ENCODE measurements at regions not wholly inside any gene's neighbourhood (a gene's known extent, or its start where the extent isn't known, plus 50 kb on each side); places are given as distances from the start of the nearest gene placed in this dataset.

- no peak overlapping the region for H3K9ac ChIP-seq (ENCODE audit: low read length in 5 of 5)
- H3K9me3 ChIP-seq (ENCODE audit: control insufficient read depth in 5 of 5, low read length in 5 of 5), result peaks cover 0 to 4% (median 0%) of the 10 kb centered on the region in 5 donors
- no peaks in the 10 kb centered on the region for H3K36me3 ChIP-seq (ENCODE audit: control insufficient read depth in 5 of 5, insufficient read depth in 5 of 5, low read length in 5 of 5)
- H3K4me3 ChIP-seq (ENCODE audit: low read depth in 1 of 5, low read length in 5 of 5), result no peak overlapping the region
- H3K27me3 ChIP-seq (ENCODE audit: control insufficient read depth in 5 of 5, insufficient read depth in 4 of 5, low read length in 5 of 5), result no peaks in the 10 kb centered on the region
- H3K4me1 ChIP-seq (ENCODE audit: control insufficient read depth in 5 of 5, insufficient read depth in 5 of 5, low read length in 5 of 5), result no peaks in the 10 kb centered on the region
- H3K27ac ChIP-seq (ENCODE audit: low read depth, low read length), result no peak overlapping the region
Measured at GRCh38 chr3:191795196-191795595, 334.2 kb downstream of the PYDC2 start.

GRCh38 chr3:191797271-191797670, 336.3 kb downstream of the PYDC2 start:
- Histone ChIP-seq H3K27ac (ENCODE audit: low read depth, low read length) (no peak overlapping the region), H3K36me3 (ENCODE audit: control insufficient read depth in 5 of 5, insufficient read depth in 5 of 5, low read length in 5 of 5) (no peaks in the 10 kb centered on the region), H3K4me3 (ENCODE audit: low read depth in 1 of 5, low read length in 5 of 5) (no peak overlapping the region), H3K27me3 (ENCODE audit: control insufficient read depth in 5 of 5, insufficient read depth in 4 of 5, low read length in 5 of 5) (no peaks in the 10 kb centered on the region), H3K9ac (ENCODE audit: low read length in 5 of 5) (no peak overlapping the region), H3K4me1 (ENCODE audit: control insufficient read depth in 5 of 5, insufficient read depth in 5 of 5, low read length in 5 of 5) (no peaks in the 10 kb centered on the region), H3K9me3 (ENCODE audit: control insufficient read depth in 5 of 5, low read length in 5 of 5) (peaks cover 0 to 12% (median 11%) of the 10 kb centered on the region in 5 donors)

DNA sequence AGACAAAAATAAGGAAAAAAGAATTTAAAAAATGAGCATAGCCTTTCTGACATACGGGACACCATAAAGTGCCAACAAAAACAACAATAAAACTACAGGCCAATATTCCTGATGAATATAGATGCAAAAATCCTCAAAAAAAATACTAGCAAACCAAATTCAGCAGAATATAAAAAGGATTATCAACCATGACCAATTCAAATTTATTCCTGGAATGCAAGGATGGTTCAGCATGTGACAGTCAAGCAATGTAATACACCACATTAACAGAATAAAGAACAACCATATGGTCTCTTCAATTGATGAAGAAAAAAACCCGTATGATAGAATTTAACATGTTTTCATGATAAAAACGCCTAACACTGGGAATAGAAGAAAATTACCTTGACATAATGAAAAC, 341.7 kb downstream of the PYDC2 start:
- H3K27ac ChIP-seq (ENCODE audit: low read depth, low read length), result no peak overlapping the region
- no peak overlapping the region for H3K9ac ChIP-seq (ENCODE audit: low read length in 5 of 5)
- H3K27me3 ChIP-seq (ENCODE audit: control insufficient read depth in 5 of 5, insufficient read depth in 4 of 5, low read length in 5 of 5), result no peaks in the 10 kb centered on the region
- H3K9me3 ChIP-seq (ENCODE audit: control insufficient read depth in 5 of 5, low read length in 5 of 5), result peaks cover 0 to 26% (median 20%) of the 10 kb centered on the region in 5 donors
- no peak overlapping the region for H3K4me3 ChIP-seq (ENCODE audit: low read depth in 1 of 5, low read length in 5 of 5)
- no peaks in the 10 kb centered on the region for H3K36me3 ChIP-seq (ENCODE audit: control insufficient read depth in 5 of 5, insufficient read depth in 5 of 5, low read length in 5 of 5)
- no peaks in the 10 kb centered on the region for H3K4me1 ChIP-seq (ENCODE audit: control insufficient read depth in 5 of 5, insufficient read depth in 5 of 5, low read length in 5 of 5)

DNA sequence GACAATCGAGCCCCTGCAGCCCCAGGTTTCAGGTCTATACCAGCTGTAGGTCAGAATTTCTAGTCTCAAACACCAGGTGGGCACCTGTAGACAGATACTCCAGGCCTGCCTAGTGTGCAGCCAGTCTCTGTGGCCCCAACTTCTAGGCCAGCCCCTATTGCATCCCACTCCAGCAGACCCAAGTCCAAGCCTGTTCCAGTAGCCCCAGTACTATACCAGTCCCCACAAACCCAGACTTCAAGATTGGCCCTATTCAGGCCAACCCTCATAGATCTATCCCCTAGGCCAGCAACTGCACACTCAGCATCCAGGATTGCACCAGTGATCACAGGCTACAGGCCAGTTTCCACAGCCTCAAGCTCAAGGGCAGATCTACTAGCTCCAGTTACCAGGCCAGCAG, 344.0 kb downstream of the PYDC2 start:
- Histone ChIP-seq H3K9me3 (ENCODE audit: control insufficient read depth in 5 of 5, low read length in 5 of 5) (peaks cover 0 to 34% (median 20%) of the 10 kb centered on the region in 5 donors), H3K4me1 (ENCODE audit: control insufficient read depth in 5 of 5, insufficient read depth in 5 of 5, low read length in 5 of 5) (no peaks in the 10 kb centered on the region), H3K9ac (ENCODE audit: low read length in 5 of 5) (no peak overlapping the region), H3K4me3 (ENCODE audit: low read depth in 1 of 5, low read length in 5 of 5) (no peak overlapping the region), H3K27me3 (ENCODE audit: control insufficient read depth in 5 of 5, insufficient read depth in 4 of 5, low read length in 5 of 5) (no peaks in the 10 kb centered on the region), H3K36me3 (ENCODE audit: control insufficient read depth in 5 of 5, insufficient read depth in 5 of 5, low read length in 5 of 5) (no peaks in the 10 kb centered on the region), H3K27ac (ENCODE audit: low read depth, low read length) (no peak overlapping the region)

- Histone ChIP-seq H3K4me3 (ENCODE audit: low read depth in 1 of 5, low read length in 5 of 5) (no peak overlapping the region), H3K36me3 (ENCODE audit: control insufficient read depth in 5 of 5, insufficient read depth in 5 of 5, low read length in 5 of 5) (no peaks in the 10 kb centered on the region), H3K27ac (ENCODE audit: low read depth, low read length) (no peak overlapping the region), H3K4me1 (ENCODE audit: control insufficient read depth in 5 of 5, insufficient read depth in 5 of 5, low read length in 5 of 5) (no peaks in the 10 kb centered on the region), H3K27me3 (ENCODE audit: control insufficient read depth in 5 of 5, insufficient read depth in 4 of 5, low read length in 5 of 5) (no peaks in the 10 kb centered on the region), H3K9ac (ENCODE audit: low read length in 5 of 5) (no peak overlapping the region), H3K9me3 (ENCODE audit: control insufficient read depth in 5 of 5, low read length in 5 of 5) (peaks cover 0 to 17% (median 6%) of the 10 kb centered on the region in 5 donors)
Measured at GRCh38 chr3:191808073-191808472, 347.1 kb downstream of the PYDC2 start.

DNA sequence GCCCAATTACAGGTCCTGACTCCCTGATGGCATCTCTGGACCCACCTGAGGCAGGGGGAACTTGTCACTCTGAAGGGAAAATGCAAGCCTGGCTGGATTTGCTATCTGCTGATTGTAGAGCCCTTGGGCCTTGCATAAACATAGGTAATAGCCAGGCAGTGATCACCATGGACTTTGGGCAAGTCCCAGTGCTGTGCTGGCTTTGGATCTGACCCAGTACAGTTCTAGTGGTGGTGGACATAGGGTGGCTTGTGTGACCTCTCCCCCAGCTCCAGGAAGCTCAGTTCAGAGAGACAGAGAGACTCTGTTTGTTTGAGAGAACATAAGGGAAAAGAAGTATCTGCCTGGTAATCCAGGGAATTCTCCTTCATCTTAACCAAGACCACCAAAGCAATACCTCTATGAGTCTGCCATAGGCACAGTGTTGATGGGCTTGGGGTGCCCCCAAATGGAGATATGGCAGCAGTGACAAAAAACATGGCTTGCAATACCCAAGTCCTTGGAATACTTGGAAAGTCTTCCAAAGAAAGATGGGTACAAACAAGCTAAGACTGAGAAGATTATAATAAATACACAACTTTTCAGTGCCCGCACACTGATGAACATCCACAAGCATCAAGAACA, 348.5 kb downstream of the PYDC2 start:
- Histone ChIP-seq H3K9me3 (ENCODE audit: control insufficient read depth in 5 of 5, low read length in 5 of 5) (peaks cover 0 to 14% (median 6%) of the 10 kb centered on the region in 5 donors), H3K4me3 (ENCODE audit: low read depth in 1 of 5, low read length in 5 of 5) (no peak overlapping the region), H3K27ac (ENCODE audit: low read depth, low read length) (no peak overlapping the region), H3K36me3 (ENCODE audit: control insufficient read depth in 5 of 5, insufficient read depth in 5 of 5, low read length in 5 of 5) (no peaks in the 10 kb centered on the region), H3K27me3 (ENCODE audit: control insufficient read depth in 5 of 5, insufficient read depth in 4 of 5, low read length in 5 of 5) (no peaks in the 10 kb centered on the region), H3K4me1 (ENCODE audit: control insufficient read depth in 5 of 5, insufficient read depth in 5 of 5, low read length in 5 of 5) (no peaks in the 10 kb centered on the region), H3K9ac (ENCODE audit: low read length in 5 of 5) (no peak overlapping the region)

GRCh38 chr3:191813245-191813644, 352.3 kb downstream of the PYDC2 start:
- Histone ChIP-seq H3K4me3 (ENCODE audit: low read depth in 1 of 5, low read length in 5 of 5) (no peak overlapping the region), H3K27me3 (ENCODE audit: control insufficient read depth in 5 of 5, insufficient read depth in 4 of 5, low read length in 5 of 5) (no peaks in the 10 kb centered on the region), H3K27ac (ENCODE audit: low read depth, low read length) (no peak overlapping the region), H3K4me1 (ENCODE audit: control insufficient read depth in 5 of 5, insufficient read depth in 5 of 5, low read length in 5 of 5) (no peaks in the 10 kb centered on the region), H3K36me3 (ENCODE audit: control insufficient read depth in 5 of 5, insufficient read depth in 5 of 5, low read length in 5 of 5) (no peaks in the 10 kb centered on the region), H3K9ac (ENCODE audit: low read length in 5 of 5) (no peak overlapping the region), H3K9me3 (ENCODE audit: control insufficient read depth in 5 of 5, low read length in 5 of 5) (peaks cover 0 to 8% (median 3%) of the 10 kb centered on the region in 5 donors)

DNA sequence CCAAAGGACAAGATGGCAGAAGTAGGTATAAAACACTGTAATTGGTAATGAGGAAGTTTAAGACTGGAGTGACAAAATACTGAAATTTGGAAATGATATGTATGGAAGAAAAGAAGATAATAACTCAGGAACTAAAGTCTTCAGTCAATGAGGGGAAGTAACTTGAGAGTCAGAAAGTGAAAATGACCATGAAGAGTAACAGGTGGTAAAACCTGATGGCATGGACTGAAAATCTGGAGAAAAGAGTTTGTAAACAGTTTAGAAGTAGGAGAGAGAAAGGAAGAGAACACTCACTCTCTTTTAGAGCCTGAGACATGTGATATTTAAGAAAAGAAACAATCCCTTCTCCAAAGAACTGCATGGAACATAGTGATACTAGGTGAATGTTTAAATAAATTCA, 387.9 kb downstream of the PYDC2 start:
- Histone ChIP-seq H3K27me3 (ENCODE audit: control insufficient read depth in 5 of 5, insufficient read depth in 4 of 5, low read length in 5 of 5) (no peaks in the 10 kb centered on the region), H3K4me1 (ENCODE audit: control insufficient read depth in 5 of 5, insufficient read depth in 5 of 5, low read length in 5 of 5) (no peaks in the 10 kb centered on the region), H3K27ac (ENCODE audit: low read depth, low read length) (no peak overlapping the region), H3K4me3 (ENCODE audit: low read depth in 1 of 5, low read length in 5 of 5) (no peak overlapping the region), H3K9ac (ENCODE audit: low read length in 5 of 5) (no peak overlapping the region), H3K36me3 (ENCODE audit: control insufficient read depth in 5 of 5, insufficient read depth in 5 of 5, low read length in 5 of 5) (no peaks in the 10 kb centered on the region), H3K9me3 (ENCODE audit: control insufficient read depth in 5 of 5, low read length in 5 of 5) (no peaks in the 10 kb centered on the region)

DNA sequence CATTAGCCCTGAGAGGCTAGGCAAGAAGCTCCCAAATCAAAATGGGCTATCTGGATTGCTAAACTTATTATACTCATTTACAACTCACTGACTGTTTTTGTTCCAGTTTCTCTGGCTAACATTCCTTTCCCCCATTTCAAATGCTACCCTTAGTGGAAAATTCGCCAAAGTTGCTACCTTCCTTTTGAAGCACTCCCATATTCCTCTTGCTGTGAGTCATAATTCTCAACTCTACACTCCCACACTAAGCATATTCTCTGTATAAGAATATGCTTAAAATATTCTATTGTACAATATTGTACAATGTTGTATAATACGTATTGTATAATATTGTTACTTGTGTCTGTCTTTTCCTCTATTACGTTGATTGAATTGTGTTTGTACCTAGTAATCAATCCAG, 398.6 kb downstream of the PYDC2 start:
- H3K36me3 ChIP-seq (ENCODE audit: control insufficient read depth in 5 of 5, insufficient read depth in 5 of 5, low read length in 5 of 5), result no peaks in the 10 kb centered on the region
- H3K27ac ChIP-seq (ENCODE audit: low read depth, low read length), result no peak overlapping the region
- no peaks in the 10 kb centered on the region for H3K4me1 ChIP-seq (ENCODE audit: control insufficient read depth in 5 of 5, insufficient read depth in 5 of 5, low read length in 5 of 5)
- H3K9ac ChIP-seq (ENCODE audit: low read length in 5 of 5), result no peak overlapping the region
- H3K27me3 ChIP-seq (ENCODE audit: control insufficient read depth in 5 of 5, insufficient read depth in 4 of 5, low read length in 5 of 5), result no peaks in the 10 kb centered on the region
- H3K4me3 ChIP-seq (ENCODE audit: low read depth in 1 of 5, low read length in 5 of 5), result no peak overlapping the region
- peaks cover 0 to 4% (median 0%) of the 10 kb centered on the region in 5 donors for H3K9me3 ChIP-seq (ENCODE audit: control insufficient read depth in 5 of 5, low read length in 5 of 5)

- Histone ChIP-seq H3K9ac (ENCODE audit: low read length in 5 of 5) (no peak overlapping the region), H3K27ac (ENCODE audit: low read depth, low read length) (no peak overlapping the region), H3K4me1 (ENCODE audit: control insufficient read depth in 5 of 5, insufficient read depth in 5 of 5, low read length in 5 of 5) (no peaks in the 10 kb centered on the region), H3K27me3 (ENCODE audit: control insufficient read depth in 5 of 5, insufficient read depth in 4 of 5, low read length in 5 of 5) (no peaks in the 10 kb centered on the region), H3K36me3 (ENCODE audit: control insufficient read depth in 5 of 5, insufficient read depth in 5 of 5, low read length in 5 of 5) (no peaks in the 10 kb centered on the region), H3K9me3 (ENCODE audit: control insufficient read depth in 5 of 5, low read length in 5 of 5) (no peaks in the 10 kb centered on the region), H3K4me3 (ENCODE audit: low read depth in 1 of 5, low read length in 5 of 5) (no peak overlapping the region)
Measured at GRCh38 chr3:191869738-191870415, 408.9 kb downstream of the PYDC2 start.

Data from subcutaneous abdominal adipose tissue (tissue), 5 donors.